ENCODE measurements at regions not wholly inside any gene's neighbourhood (a gene's known extent, or its start where the extent isn't known, plus 50 kb on each side); places are given as distances from the start of the nearest gene placed in this dataset.

DNA sequence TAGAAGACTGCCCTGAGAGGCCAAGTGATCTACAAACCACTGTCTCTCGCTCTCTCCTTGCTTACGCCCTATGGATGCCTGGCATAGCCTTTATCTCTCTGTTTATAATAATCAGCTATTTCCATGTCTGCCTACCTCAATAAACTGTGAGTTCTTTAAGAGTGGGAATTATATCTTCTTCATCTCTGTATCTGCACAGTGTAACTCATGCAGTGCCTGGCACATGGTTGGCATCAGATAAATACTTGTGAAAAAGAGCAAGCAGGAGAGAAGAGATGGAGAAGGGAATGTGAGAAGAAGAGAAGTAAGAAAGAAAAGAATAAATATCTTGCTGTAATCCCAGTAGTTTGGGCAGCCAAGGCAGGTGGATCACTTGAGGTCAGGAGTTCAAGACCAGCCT, 94.6 kb upstream of the TNPO1 start:
- no peak overlapping the region for H3K4me3 Mint-ChIP-seq (ENCODE audit: unreplicated experiment)
- TF ChIP-seq, protein P1, sequence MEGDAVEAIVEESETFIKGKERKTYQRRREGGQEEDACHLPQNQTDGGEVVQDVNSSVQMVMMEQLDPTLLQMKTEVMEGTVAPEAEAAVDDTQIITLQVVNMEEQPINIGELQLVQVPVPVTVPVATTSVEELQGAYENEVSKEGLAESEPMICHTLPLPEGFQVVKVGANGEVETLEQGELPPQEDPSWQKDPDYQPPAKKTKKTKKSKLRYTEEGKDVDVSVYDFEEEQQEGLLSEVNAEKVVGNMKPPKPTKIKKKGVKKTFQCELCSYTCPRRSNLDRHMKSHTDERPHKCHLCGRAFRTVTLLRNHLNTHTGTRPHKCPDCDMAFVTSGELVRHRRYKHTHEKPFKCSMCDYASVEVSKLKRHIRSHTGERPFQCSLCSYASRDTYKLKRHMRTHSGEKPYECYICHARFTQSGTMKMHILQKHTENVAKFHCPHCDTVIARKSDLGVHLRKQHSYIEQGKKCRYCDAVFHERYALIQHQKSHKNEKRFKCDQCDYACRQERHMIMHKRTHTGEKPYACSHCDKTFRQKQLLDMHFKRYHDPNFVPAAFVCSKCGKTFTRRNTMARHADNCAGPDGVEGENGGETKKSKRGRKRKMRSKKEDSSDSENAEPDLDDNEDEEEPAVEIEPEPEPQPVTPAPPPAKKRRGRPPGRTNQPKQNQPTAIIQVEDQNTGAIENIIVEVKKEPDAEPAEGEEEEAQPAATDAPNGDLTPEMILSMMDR (IDR thresholded peaks at IDR 0.05; ENCODE audit: unreplicated experiment) = no peak
- no peaks in the 10 kb centered on the region for H3K9me3 Mint-ChIP-seq (ENCODE audit: unreplicated experiment)
- no peak for DNase-seq (ENCODE audit: low spot score)
- no peak overlapping the region for H3K27ac Mint-ChIP-seq (ENCODE audit: unreplicated experiment)
- no peaks in the 10 kb centered on the region for H3K36me3 Mint-ChIP-seq (ENCODE audit: low read depth, unreplicated experiment)
- H3K27me3 Mint-ChIP-seq (ENCODE audit: unreplicated experiment) = peaks cover 2% of the 10 kb centered on the region
- H3K4me1 Mint-ChIP-seq (ENCODE audit: unreplicated experiment) = peaks cover 7% of the 10 kb centered on the region

DNA sequence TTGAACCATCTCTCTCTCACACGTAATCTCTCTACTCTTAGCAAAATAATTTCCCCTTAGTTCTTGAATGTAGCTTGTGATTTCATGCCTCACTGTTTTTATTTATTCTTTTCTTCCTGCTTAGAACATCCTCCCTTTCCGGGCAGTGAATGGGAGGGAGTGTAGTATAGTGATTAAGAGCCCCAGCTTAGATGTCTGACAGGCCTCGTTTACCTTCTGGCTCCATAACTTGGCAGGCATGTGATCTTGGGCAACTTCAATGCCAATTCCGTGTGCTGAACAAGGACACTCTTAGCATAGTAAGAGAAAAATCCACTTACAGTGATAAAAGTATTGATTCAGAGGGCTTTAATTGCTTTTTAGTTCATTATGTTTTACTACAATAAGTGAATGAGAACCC, 96.3 kb upstream of the TNPO1 start:
- no peak overlapping the region for H3K27ac Mint-ChIP-seq (ENCODE audit: unreplicated experiment)
- DNase-seq (ENCODE audit: low spot score) = no peak
- peaks cover 2% of the 10 kb centered on the region for H3K27me3 Mint-ChIP-seq (ENCODE audit: unreplicated experiment)
- H3K36me3 Mint-ChIP-seq (ENCODE audit: low read depth, unreplicated experiment) = no peaks in the 10 kb centered on the region
- TF ChIP-seq, protein P1 (IDR thresholded peaks at IDR 0.05; ENCODE audit: unreplicated experiment) = no peak
- H3K4me1 Mint-ChIP-seq (ENCODE audit: unreplicated experiment) = peaks cover 7% of the 10 kb centered on the region
- no peak overlapping the region for H3K4me3 Mint-ChIP-seq (ENCODE audit: unreplicated experiment)
- H3K9me3 Mint-ChIP-seq (ENCODE audit: unreplicated experiment) = no peaks in the 10 kb centered on the region

DNA sequence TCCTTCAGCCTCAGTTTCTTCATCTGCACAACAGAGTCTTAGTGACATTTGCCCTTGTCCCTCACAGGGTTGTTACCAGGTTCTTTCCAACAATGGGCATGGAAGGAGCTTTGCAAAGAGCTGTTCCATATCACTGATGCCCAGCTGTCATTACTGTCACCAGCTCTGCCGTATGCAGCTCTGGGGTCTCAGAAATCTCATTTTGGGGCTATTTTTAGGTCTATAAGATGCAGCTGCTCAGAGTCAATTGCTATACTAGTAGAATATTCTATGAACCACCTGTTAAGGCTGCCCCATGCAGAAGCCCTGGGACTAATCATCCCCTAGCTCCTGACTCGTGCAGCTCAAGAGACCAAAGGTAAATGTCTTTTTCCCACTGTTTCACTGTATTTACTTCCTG, 105.1 kb upstream of the TNPO1 start:
- no peak overlapping the region for H3K4me3 Mint-ChIP-seq (ENCODE audit: unreplicated experiment)
- H3K27me3 Mint-ChIP-seq (ENCODE audit: unreplicated experiment) = peaks cover 3% of the 10 kb centered on the region
- no peak for DNase-seq (ENCODE audit: low spot score)
- TF ChIP-seq, protein P1 (IDR thresholded peaks at IDR 0.05; ENCODE audit: unreplicated experiment) = no peak
- H3K9me3 Mint-ChIP-seq (ENCODE audit: unreplicated experiment) = no peaks in the 10 kb centered on the region
- H3K27ac Mint-ChIP-seq (ENCODE audit: unreplicated experiment) = no peak overlapping the region
- no peaks in the 10 kb centered on the region for H3K36me3 Mint-ChIP-seq (ENCODE audit: low read depth, unreplicated experiment)
- no peaks in the 10 kb centered on the region for H3K4me1 Mint-ChIP-seq (ENCODE audit: unreplicated experiment)

DNA sequence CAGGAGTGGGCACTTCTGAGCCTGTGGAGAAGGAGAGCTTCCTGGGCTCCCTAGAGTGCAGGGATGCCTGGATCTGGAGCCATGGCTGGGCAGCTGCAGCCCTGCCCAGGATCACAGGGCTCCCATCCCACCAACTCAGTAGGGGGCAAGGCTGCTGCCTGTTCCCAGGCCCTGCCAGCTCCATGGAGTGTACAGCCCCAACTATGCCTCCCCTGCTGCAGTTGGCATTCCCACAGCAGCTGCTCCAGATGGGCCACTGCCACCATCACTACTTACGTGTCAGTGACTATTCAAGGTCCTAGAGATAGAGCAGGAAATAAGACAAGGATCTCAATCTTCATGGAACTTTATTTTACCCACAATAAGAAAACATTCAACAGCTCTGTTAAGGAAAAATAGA, 107.1 kb upstream of the TNPO1 start:
- peaks cover 3% of the 10 kb centered on the region for H3K27me3 Mint-ChIP-seq (ENCODE audit: unreplicated experiment)
- no peak for DNase-seq (ENCODE audit: low spot score)
- H3K9me3 Mint-ChIP-seq (ENCODE audit: unreplicated experiment) = no peaks in the 10 kb centered on the region
- no peak overlapping the region for H3K27ac Mint-ChIP-seq (ENCODE audit: unreplicated experiment)
- H3K4me3 Mint-ChIP-seq (ENCODE audit: unreplicated experiment) = no peak overlapping the region
- no peaks in the 10 kb centered on the region for H3K4me1 Mint-ChIP-seq (ENCODE audit: unreplicated experiment)
- no peaks in the 10 kb centered on the region for H3K36me3 Mint-ChIP-seq (ENCODE audit: low read depth, unreplicated experiment)
- TF ChIP-seq, protein P1 (IDR thresholded peaks at IDR 0.05; ENCODE audit: unreplicated experiment) = no peak

DNA sequence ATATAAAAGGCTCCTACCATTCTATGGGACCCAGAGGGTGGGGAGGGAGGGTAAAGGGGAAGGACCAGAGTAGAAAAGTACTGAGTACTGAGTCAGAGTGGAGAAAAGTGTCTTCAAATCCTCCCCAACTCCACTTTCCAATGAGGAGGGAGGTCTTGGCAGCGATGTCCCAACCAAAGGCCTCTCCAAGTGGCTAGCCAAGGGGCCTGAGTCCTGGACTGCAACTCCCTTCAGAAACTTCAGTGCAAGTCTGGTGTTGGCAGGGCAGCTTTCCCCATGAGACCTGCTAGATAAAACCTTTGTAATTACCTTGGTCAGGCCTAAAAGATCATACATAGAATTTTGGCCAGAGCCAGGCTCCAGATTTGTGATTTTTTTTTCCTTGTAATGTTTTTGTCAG, 111.3 kb upstream of the TNPO1 start:
- TF ChIP-seq, protein P1 (IDR thresholded peaks at IDR 0.05; ENCODE audit: unreplicated experiment) = no peak
- Mint-ChIP-seq H3K9me3 (ENCODE audit: unreplicated experiment) (no peaks in the 10 kb centered on the region), H3K4me1 (ENCODE audit: unreplicated experiment) (no peaks in the 10 kb centered on the region), H3K4me3 (ENCODE audit: unreplicated experiment) (no peak overlapping the region), H3K27me3 (ENCODE audit: unreplicated experiment) (peaks cover 3% of the 10 kb centered on the region), H3K36me3 (ENCODE audit: low read depth, unreplicated experiment) (no peaks in the 10 kb centered on the region), H3K27ac (ENCODE audit: unreplicated experiment) (no peak overlapping the region)
- DNase-seq (ENCODE audit: low spot score) = no peak
